22Rv1 (cell line): ENCODE measurements at regions not wholly inside any gene's neighbourhood (a gene's known extent, or its start where the extent isn't known, plus 50 kb on each side); places are given as distances from the start of the nearest gene placed in this dataset.

ENCODE experiments used
- CTCF ChIP-seq: fragments of 450-650 bp; IDR thresholded peaks from 2 replicates; pipeline ENCODE4 v1.5.1; 2017; ENCODE audit warnings: mild to moderate bottlenecking
- ZFX ChIP-seq: fragments of 450-650 bp; IDR thresholded peaks from 2 replicates; pipeline ENCODE4 v1.6.1; 2017; ENCODE audit warnings: antibody characterized with exemption, borderline replicate concordance

- TF ChIP-seq CTCF (peak; percentile 82), ZFX (no peak)
Measured at GRCh38 chr12:44930972-44931600, 55.0 kb upstream of the NELL2 start.
